GM23248 (cell line): ENCODE measurements at regions not wholly inside any gene's neighbourhood (a gene's known extent, or its start where the extent isn't known, plus 50 kb on each side); places are given as distances from the start of the nearest gene placed in this dataset.

Experiments
- DNase-seq: peaks from one replicate; pipeline ENCODE4 v3.0.0-alpha.2; 2015
- H2AFZ ChIP-seq: fragments of 200-600 bp; sonication (generic); 2 replicates; pipeline ENCODE4 v1.6.1; 2016; ENCODE audit warnings: antibody characterized with exemption
- H3F3A ChIP-seq: fragments of 200-600 bp; sonication (generic); 2 replicates; pipeline ENCODE4 v1.6.1; 2016; ENCODE audit warnings: mild to moderate bottlenecking, antibody characterized with exemption, mixed run types; ENCODE audit not compliant: insufficient read depth
- H3K27ac ChIP-seq: fragments of 200-600 bp; sonication (generic); 2 replicates; pipeline ENCODE4 v1.5.1; 2016; ENCODE audit warnings: mild to moderate bottlenecking
- H3K27me3 ChIP-seq: fragments of 200-600 bp; sonication (generic); replicated peaks from 2 replicates; pipeline ENCODE4 v1.6.1; 2016; ENCODE audit warnings: mild to moderate bottlenecking; ENCODE audit not compliant: insufficient read depth
- H3K36me3 ChIP-seq: fragments of 200-600 bp; sonication (generic); 2 replicates; pipeline ENCODE4 v1.6.1; 2016; ENCODE audit warnings: low read depth, mild to moderate bottlenecking
- H3K4me1 ChIP-seq: fragments of 200-600 bp; sonication (generic); 2 replicates; pipeline ENCODE4 v1.6.1; 2016; ENCODE audit warnings: mild to moderate bottlenecking; ENCODE audit not compliant: insufficient read depth
- H3K4me2 ChIP-seq: fragments of 200-600 bp; sonication (generic); one replicate; pipeline ENCODE4 v1.6.1; 2016; ENCODE audit warnings: mild to moderate bottlenecking; ENCODE audit not compliant: unreplicated experiment
- H3K4me3 ChIP-seq: fragments of 200-600 bp; sonication (generic); 2 replicates; pipeline ENCODE4 v1.5.1; 2016; ENCODE audit warnings: mild to moderate bottlenecking
- H3K79me2 ChIP-seq: fragments of 200-600 bp; sonication (generic); 2 replicates; pipeline ENCODE4 v1.6.1; 2016; ENCODE audit warnings: mild to moderate bottlenecking; ENCODE audit not compliant: insufficient read depth
- H3K9ac ChIP-seq: fragments of 200-600 bp; sonication (generic); 2 replicates; pipeline ENCODE4 v1.6.1; 2016; ENCODE audit warnings: mild to moderate bottlenecking
- H3K9me2 ChIP-seq: fragments of 200-600 bp; sonication (generic); 2 replicates; pipeline ENCODE4 v1.6.1; 2016; ENCODE audit warnings: mixed run types, mild to moderate bottlenecking, moderate library complexity; ENCODE audit not compliant: insufficient read depth
- H3K9me3 ChIP-seq: fragments of 200-600 bp; sonication (generic); one replicate; pipeline ENCODE4 v1.6.1; 2017; ENCODE audit warnings: low read depth
- H4K20me1 ChIP-seq: fragments of 200-600 bp; sonication (generic); 2 replicates; pipeline ENCODE4 v1.6.0; 2016; ENCODE audit not compliant: insufficient read depth
- EZH2 ChIP-seq: fragments of 200-600 bp; sonication (generic); IDR thresholded peaks from 2 replicates; pipeline ENCODE4 v1.6.1; 2018; ENCODE audit warnings: antibody characterized with exemption, mild to moderate bottlenecking; ENCODE audit not compliant: insufficient read depth, poor library complexity, severe bottlenecking
- EZH2phosphoT487 ChIP-seq: fragments of 200-600 bp; sonication (generic); IDR thresholded peaks from 2 replicates; pipeline ENCODE4 v1.6.1; 2018; ENCODE audit warnings: antibody characterized with exemption, moderate library complexity, mild to moderate bottlenecking, low read depth; ENCODE audit not compliant: insufficient read depth
- WGBS, 2 experiments: methylation state at CpG; one replicate each; pipeline ENCODE4 v1.1.6; 2015 to 2017; ENCODE audit warnings: low lambda C conversion rate in 2 of 2, low coverage in 1 of 2; ENCODE audit errors: missing lambda C conversion rate in 2 of 2; 5-methylcytosine and 5-hydroxymethylcytosine counted together
- in situ Hi-C: fragments of 300-500 bp; cut with MboI; formaldehyde crosslinking; loops from 2 replicates; pipeline ENCODE4 v1.15.0; 2020

DNA sequence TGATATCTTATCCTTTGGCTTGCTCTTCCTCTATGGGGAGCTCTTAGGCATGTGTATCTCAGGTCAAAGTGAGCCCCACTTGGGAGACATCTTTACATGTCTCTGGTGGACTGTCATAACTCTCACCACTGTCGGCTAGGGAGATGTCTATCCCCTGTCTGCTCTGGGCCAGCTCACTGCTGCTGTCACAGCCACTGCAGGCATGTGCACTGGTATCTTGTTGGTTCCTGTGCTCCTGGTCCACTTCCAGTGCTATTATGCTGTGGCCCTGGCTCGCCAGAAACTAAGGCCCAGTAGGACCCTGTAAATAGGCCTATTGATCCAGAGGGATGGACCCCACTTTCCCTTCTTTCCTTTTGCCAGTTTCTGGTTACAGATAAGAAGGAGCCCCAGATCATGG lies 56.6 kb upstream of the LAS1L start:
- Histone ChIP-seq H3K27ac (no peak overlapping the region), H3K27me3 (no peaks in the 10 kb centered on the region), H4K20me1 (no peaks in the 10 kb centered on the region), H3F3A (peaks cover 7% of the 10 kb centered on the region; the same call in 1 of the 2 replicates), H3K9me2 (no peaks in the 10 kb centered on the region), H3K9ac (no peak overlapping the region), H2AFZ (no peak overlapping the region), H3K4me3 (no peak overlapping the region), H3K36me3 (no peaks in the 10 kb centered on the region), H3K4me2 (no peak overlapping the region), H3K9me3 (no peaks in the 10 kb centered on the region), H3K79me2 (no peaks in the 10 kb centered on the region), H3K4me1 (peaks cover 7% of the 10 kb centered on the region)
- in situ Hi-C loops, result no loop called here
- 87 to 92% methylated on average over 1 to 2 of the region's 2 CpGs for WGBS, 2 experiments
- no peak for DNase-seq
- TF ChIP-seq EZH2 (no peak), EZH2phosphoT487 (no peak)

DNA sequence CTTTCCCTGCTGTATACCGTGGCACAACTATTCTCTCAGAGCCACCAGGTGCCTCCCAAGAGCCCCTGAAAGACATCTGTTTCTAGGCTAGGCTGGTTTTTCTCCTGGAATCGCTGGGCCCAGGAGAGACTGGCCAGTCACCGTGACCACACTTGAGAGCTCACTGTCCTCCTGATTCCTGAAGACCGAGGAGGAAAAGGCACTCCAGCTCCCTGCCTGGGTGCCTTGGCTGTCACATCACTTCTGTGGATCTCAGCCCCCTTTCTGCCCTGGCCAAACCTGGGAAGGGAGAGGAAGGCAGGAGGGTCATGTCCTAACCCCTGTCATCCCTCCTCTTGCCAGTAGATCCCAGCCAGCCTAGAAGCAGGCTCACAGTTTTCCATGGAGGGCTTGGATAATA lies 54.7 kb upstream of the LAS1L start:
- in situ Hi-C loops, result loop anchor here (10.0 kb wide), 1 partner anchor 395 kb away; no protein-coding TSS in a partner anchor
- Histone ChIP-seq H3K4me3 (no peak overlapping the region), H3K27me3 (no peaks in the 10 kb centered on the region)

GRCh38 chrX:65588795-65589194 lies 54.2 kb upstream of the LAS1L start:
- peak overlapping the region; percentile 56 for H3K4me3 ChIP-seq
- no peaks in the 10 kb centered on the region for H3K9me3 ChIP-seq
- WGBS, 2 experiments, result 8 to 20% methylated on average over 1 of the region's 1 CpG
- H3K27ac ChIP-seq, result no peak overlapping the region; the same call in 1 of the 2 replicates
- no peaks in the 10 kb centered on the region for H4K20me1 ChIP-seq
- H3K79me2 ChIP-seq, result no peaks in the 10 kb centered on the region
- H3K4me2 ChIP-seq, result peak overlapping the region; percentile 71
- 0 out of 2 replicates have a peak, but pooled peaks cover 3% of the 10 kb centered on the region for H3K4me1 ChIP-seq
- no peak for TF ChIP-seq EZH2
- TF ChIP-seq EZH2phosphoT487, result no peak
- H3K9ac ChIP-seq, result peak overlapping the region; percentile 47; the same call in 1 of the 2 replicates
- H3K36me3 ChIP-seq, result no peaks in the 10 kb centered on the region
- no peaks in the 10 kb centered on the region for H3K9me2 ChIP-seq
- peak overlapping the region; percentile 76; the same call in 1 of the 2 replicates for H2AFZ ChIP-seq
- no peaks in the 10 kb centered on the region for H3K27me3 ChIP-seq
- in situ Hi-C loops, result loop anchor here (10.0 kb wide), 1 partner anchor 396 kb away; no protein-coding TSS in a partner anchor
- no peaks in the 10 kb centered on the region for H3F3A ChIP-seq
- DNase-seq, result no peak

More for the DNA sequence above, 54.7 kb upstream of the LAS1L start:
- Histone ChIP-seq H3K9me3 (no peaks in the 10 kb centered on the region), H3K27ac (no peak overlapping the region), H3K4me1 (0 out of 2 replicates have a peak, but pooled peaks cover 3% of the 10 kb centered on the region), H3K79me2 (no peaks in the 10 kb centered on the region), H2AFZ (no peak overlapping the region), H3K4me2 (no peak overlapping the region), H3F3A (no peaks in the 10 kb centered on the region), H4K20me1 (no peaks in the 10 kb centered on the region), H3K9me2 (no peaks in the 10 kb centered on the region), H3K36me3 (no peaks in the 10 kb centered on the region), H3K9ac (no peak overlapping the region)
- TF ChIP-seq EZH2phosphoT487 (no peak), EZH2 (no peak)
- 74 to 75% methylated on average over 4 of the region's 4 CpGs for WGBS, 2 experiments
- no peak for DNase-seq

- no peaks in the 10 kb centered on the region for H3K9me2 ChIP-seq
- H3K9ac ChIP-seq, result peak overlapping the region; percentile 47; the same call in 1 of the 2 replicates
- no peaks in the 10 kb centered on the region for H3K79me2 ChIP-seq
- H3K4me3 ChIP-seq, result peak overlapping the region; percentile 56
- H3K27me3 ChIP-seq, result no peaks in the 10 kb centered on the region
- DNase-seq, result peak; percentile 74
- 4 to 6% methylated on average over 6 to 10 of the region's 10 CpGs for WGBS, 2 experiments
- peak overlapping the region; percentile 71 for H3K4me2 ChIP-seq
- H3K4me1 ChIP-seq, result 0 out of 2 replicates have a peak, but pooled peaks cover 3% of the 10 kb centered on the region
- H4K20me1 ChIP-seq, result no peaks in the 10 kb centered on the region
- TF ChIP-seq EZH2 (no peak), EZH2phosphoT487 (no peak)
- no peaks in the 10 kb centered on the region for H3F3A ChIP-seq
- no peaks in the 10 kb centered on the region for H3K36me3 ChIP-seq
- peak overlapping the region; percentile 33; the same call in 1 of the 2 replicates for H3K27ac ChIP-seq
- peak overlapping the region; percentile 76 for H2AFZ ChIP-seq
- no peaks in the 10 kb centered on the region for H3K9me3 ChIP-seq
- in situ Hi-C loops, result loop anchor here (10.0 kb wide), 1 partner anchor 397 kb away; no protein-coding TSS in a partner anchor
Measured at GRCh38 chrX:65587616-65588526, 53.3 kb upstream of the LAS1L start.
